ENCODE measurements at regions not wholly inside any gene's neighbourhood (a gene's known extent, or its start where the extent isn't known, plus 50 kb on each side); places are given as distances from the start of the nearest gene placed in this dataset.
"Not testable (repeated sequence)": the region's sequence is repeated elsewhere in the genome, so short reads cannot be mapped to it uniquely, and the experiment has no call there.

DNA sequence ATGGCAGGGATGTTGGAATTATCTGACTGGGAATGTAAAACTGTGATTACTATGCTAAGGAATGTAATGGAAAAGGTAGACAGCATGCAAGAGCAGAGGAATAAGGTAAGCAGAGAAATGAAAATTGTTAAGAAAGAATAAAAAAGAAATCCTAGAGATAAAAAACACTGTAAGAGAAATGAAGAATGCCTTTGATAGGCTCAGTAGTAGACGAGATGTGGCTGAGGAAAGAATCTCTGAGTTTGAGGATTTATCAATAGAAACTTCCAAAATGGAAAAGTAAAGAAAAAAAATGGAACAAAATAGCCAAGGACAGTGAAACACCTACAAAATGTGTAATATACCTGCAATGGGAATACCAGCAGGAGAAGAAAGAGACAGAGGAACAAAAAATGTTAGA is 468.5 kb upstream of the PIK3R1 start:
- no peak for DNase-seq

DNA sequence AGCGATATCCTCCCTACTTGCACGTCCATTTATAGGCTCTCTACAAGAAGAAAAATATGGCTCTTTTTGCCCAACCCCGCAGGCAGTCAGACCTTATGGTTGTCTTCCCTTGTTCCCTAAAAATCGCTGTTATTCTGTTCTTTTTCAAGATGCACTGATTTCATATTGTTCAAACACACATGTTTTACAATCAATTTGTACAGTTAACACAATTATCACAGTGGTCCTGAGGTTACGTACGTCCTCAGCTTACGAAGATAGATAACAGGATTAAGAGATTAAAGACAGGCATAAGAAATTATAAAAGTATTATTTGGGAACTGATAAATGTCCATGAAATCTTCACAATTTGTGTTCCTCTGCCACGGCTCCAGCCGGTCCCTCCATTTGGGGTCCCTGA is 468.9 kb upstream of the PIK3R1 start:
- not testable (repeated sequence) for DNase-seq

GRCh38 chr5:67746103-67746502 is 469.5 kb upstream of the PIK3R1 start:
- no peak for DNase-seq

DNA sequence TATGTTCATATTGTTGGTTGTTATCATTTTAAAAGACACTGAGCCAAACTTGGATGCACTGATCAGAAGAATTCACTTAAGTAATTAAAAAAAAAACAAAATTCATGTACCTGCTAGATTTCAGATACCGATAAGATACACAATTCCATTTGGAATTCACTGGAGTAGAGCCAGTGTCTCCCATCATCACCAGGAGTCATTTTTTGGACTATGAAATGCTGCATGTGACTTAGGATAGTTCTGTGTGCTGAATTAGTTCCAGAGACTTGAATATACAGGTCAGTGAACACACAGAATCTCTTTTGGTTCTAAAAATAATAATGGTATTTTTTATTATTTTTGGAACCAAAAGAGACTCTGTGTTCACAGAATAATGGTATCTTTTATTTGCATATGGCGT is 482.6 kb upstream of the PIK3R1 start:
- no peak for DNase-seq

GRCh38 chr5:67732471-67732870 is 483.1 kb upstream of the PIK3R1 start:
- no peak for DNase-seq

DNA sequence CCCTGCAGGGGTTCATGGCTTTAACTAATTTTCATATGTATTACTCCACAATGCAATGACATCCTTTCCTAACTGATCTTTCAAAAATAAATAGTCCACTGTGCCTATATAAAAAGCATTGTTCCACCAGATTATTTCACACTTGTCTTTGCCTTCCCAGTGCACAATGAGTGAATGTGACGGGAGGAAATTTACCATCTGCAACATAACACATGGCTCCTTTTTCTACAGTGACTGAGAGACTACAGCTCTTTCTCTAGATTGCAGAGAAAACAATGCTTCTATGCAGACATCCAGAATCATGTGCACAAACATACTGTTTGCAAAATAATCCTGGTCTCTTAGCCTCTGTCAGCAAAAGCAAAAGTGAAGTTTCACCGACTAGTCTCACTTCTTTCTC is 483.7 kb upstream of the PIK3R1 start:
- DNase-seq, result no peak

GRCh38 chr5:67730917-67731474 is 484.6 kb upstream of the PIK3R1 start:
- DNase-seq, result no peak

- DNase-seq, result no peak
Measured at GRCh38 chr5:67728326-67728890, 487.1 kb upstream of the PIK3R1 start.

DNA sequence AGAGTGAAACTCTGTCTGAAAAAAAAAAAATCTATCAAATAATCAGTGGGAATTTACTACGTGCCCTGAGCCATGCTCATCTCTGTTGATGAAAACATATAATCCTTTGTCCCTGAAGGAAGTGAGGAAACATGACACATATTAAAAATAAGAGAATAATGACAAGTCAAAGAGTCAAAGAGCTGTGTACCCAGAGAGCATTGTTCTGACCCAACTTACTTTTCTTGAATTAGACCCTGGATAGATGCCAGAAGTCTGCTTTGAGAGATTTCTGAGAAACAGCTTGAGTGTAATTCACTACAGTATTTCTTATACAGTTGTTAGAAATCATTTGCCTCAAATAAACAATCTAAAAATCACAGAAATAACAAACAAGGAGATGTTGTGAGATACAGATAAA is 490.0 kb upstream of the PIK3R1 start:
- no peak for DNase-seq

DNA sequence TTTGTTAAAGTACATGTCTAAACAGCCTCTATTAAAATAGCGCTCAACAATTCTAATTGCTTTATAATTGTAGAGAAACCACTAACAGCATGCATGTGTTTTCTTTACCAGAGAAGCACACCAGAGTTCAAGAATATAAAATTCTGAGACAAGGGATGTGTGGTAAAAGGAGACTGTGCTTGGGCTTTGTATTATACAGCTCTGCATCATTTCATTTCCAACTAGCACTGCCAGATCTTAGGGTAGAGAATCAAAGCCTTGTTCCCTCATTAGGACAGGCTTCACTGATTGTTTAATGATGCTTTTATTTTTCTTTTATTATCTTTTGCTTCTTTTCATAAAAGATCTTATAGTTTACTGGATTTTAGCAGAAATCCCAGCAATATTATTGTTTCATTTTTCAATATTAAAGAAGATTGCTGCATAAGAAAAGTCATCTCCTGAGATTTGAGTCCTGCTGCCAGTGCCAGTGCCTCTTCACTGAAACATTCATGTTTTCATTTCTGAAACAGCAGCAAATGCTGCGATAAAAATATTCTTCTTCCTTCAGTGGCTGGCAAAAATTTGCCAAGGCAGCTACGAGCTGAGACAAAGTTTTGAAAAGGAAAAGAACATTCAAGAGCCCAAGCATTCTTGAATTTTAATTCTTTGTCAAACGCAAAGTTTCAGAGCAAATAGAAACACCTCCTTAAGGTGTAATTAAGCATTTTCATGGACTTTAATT is 491.0 kb upstream of the PIK3R1 start:
- no peak for DNase-seq

GRCh38 chr5:67723873-67724272 is 491.7 kb upstream of the PIK3R1 start:
- no peak for DNase-seq

DNA sequence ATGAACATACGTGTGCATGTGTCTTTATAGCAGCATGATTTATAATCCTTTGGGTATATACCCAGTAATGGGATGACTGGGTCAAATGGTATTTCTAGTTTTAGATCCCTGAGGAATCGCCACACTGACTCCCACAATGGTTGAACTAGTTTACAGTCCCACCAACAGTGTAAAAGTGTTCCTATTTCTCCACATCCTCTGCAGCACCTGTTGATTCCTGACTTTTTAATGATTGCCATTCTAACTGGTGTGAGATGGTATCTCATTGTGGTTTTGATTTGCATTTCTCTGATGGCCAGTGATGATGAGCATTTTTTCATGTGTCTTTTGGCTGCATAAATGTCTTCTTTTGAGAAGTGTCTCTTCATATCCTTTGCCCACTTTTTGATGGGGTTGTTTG is 493.0 kb upstream of the PIK3R1 start:
- not testable (repeated sequence) for DNase-seq

- DNase-seq, result no peak
Measured at GRCh38 chr5:67720162-67720772, 495.3 kb upstream of the PIK3R1 start.

DNA sequence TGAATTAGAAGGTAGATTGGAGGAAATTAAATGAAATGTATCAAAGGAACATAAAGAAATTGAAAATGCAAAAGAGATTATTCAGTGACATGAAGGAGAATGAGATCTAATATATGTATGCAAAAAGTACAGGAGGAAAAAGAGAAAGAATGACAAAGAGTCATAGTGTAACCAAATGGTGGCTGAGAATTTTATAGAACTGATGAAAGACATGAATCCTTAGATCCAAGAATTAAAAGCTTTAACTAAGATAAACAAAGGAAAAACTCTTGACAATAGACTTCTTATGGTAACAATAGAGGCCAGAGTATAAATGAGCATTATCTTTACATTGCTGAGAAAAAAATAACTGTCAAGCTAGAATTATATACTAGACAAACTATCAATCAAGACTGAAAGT is 505.4 kb upstream of the CD180 start:
- DNase-seq, result no peak

DNA sequence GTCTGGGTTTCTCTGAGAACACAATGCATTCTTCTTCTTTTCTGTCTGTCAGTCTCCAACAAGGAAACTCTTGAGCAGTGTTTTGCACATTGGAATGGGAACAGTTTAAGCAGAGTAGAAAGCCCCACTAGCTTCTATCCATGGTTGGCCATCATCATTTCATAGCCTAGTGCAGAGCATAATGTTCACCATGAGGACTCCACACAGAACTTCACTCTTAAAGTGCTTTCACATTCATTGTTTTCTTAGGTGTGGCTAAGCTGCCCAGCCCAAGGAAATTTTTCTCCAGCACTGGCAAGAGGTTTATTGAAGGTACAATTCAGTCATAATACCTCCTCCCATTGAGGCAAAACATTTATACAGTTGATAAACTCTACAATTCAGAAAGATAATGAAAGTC is 503.0 kb upstream of the CD180 start:
- no peak for DNase-seq

DNA sequence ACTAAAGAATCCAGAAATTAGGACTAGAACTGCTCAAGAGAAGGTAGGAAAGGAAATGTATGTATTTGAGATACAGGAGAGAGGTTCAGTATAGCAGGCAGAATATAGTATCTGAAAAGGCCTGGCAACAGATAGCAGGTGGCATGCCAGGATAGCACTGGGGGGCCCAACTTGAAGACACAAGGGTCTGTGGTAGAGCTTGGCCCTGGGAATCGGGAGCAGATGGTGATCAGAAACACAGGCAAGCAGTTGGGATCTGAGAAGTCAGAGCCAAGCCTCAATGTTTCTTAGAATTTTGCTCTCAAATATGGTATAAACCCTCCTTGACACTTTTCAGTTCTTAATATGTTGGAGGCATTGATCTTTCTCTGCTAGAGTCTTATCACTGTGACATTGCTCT is 499.8 kb upstream of the CD180 start:
- DNase-seq, result no peak

- no peak for DNase-seq
Measured at GRCh38 chr5:67695369-67695768, 498.8 kb upstream of the CD180 start.

- DNase-seq, result no peak
Measured at GRCh38 chr5:67694810-67695191, 498.2 kb upstream of the CD180 start.

DNA sequence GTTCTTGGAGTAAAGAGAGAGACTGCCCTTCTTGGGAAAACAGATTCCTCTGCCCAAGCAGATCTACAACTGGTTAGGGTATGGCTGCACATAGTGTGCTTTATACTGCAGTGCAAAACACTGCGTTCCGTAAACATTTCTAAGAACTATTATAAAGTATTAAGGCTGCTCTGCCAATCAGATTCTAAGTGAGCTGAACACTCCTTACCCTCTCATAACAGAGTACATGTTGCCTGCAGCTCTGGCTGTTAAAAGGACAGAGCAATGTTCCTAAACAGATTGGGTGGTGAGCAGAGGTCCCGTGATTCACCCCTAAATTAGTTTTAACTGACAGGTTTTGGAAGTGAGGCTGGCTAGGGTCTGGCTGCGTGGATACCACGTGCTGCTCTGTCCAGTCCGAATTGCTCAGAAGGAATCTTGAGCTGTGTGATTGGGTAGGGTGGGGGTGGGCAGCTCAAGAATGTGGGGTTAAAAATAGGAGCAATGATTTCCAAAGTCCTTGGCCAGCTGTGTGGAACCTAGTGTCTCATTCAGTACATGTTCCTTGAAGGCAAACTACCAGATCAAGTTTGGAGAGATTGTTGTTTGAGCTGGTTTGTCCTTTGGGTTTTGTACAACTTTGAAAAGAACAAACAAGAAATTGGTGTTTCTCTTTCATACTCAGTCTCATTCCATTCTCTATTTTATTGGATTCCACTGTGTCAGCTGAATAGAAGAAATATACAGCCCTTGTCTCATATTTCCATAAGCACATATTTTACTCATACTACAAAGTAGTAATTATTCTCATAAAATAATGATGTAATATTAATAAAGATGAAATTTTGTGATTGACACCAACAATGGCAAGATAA is 497.6 kb upstream of the CD180 start:
- no peak for DNase-seq

DNA sequence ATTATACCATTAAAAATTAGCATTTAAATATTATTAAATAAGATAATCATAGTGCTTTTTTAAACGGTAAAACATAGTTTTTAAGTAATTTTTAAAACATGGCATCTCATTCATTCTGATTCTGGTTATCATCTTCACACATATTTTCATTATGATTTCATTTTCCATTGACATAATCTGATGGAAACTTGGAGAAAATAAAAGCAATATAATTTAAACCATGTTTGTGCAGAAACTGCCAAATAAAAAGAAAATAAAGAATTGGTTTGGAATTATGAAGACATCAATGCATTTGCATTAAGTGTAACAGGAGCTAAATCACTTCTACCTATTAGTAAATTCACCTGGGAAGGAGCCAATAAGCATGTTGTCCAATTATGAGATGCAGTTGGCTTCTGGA is 490.1 kb upstream of the CD180 start:
- no peak for DNase-seq

GRCh38 chr5:67681703-67682102 is 485.1 kb upstream of the CD180 start:
- no peak for DNase-seq

DNA sequence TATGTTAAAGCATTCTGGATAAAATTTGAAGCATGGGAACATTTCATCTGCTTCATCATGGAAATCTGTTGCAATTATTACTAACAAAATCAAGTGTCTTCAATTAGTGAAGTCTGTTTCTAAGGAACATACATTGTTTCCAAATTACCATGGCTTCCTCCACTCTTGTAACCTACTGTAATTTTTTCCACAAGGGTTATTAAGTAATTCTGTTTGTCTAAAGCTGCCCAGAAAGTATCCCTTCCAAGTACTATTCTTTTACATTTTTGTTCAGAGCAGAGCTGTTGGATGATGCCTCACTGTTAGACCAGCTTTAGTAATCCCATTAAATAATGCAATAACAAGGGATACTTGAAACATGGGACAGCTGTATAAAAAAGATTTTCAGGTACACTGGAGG is 483.5 kb upstream of the CD180 start:
- DNase-seq, result no peak

- DNase-seq, result no peak
Measured at GRCh38 chr5:67679184-67679841, 482.7 kb upstream of the CD180 start.

Measured in inflammatory macrophage (primary cell).